ENCODE measurements at regions not wholly inside any gene's neighbourhood (a gene's known extent, or its start where the extent isn't known, plus 50 kb on each side); places are given as distances from the start of the nearest gene placed in this dataset.

DNA sequence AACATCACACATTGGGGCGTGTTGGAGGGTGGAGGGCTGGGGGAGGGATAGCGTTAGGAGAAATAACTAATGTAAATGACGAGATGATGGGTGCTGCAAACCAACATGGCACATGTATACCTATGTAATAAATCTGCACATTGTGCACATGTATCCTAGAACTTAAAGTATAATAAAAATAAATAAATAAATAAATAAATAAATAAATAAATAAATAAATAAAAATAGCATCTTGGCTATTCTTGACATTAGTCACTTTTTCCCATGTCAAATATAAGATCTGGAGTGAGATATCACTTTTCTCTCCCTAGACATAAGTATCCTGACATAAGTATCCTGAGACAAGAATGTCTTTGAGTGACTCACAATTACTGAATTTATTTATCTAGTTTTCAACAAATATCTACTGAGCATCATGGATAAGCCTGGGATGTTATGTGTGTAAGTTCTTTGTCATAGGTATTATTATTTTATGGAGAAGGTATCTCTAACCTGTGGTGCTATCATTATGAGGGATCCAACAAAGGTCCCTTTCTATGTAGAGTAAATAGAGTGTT lies 691.3 kb downstream of the SORCS1 start:
- ATAC-seq (no peak), DNase-seq (ENCODE audit: low read depth, low spot score) (no peak)
- in situ Hi-C loops (cut with HindIII; ENCODE audit: low pct_unique_long_range_greater_than_20kb, low sequenced_read_pairs) (no loop called here), intact Hi-C loops (cut with micrococcal nuclease; ENCODE audit: unreplicated experiment) (no loop called here)
- ChIA-PET POLR2A (no interaction called here), CTCF (no interaction called here)
- Histone ChIP-seq H3K27me3 (ENCODE audit: control insufficient read depth, insufficient read depth, low read length) (no peaks in the 10 kb centered on the region), H3K27ac (ENCODE audit: low read length) (no peak overlapping the region), H3K4me1 (ENCODE audit: control insufficient read depth, insufficient read depth, low read length) (no peaks in the 10 kb centered on the region), H3K36me3 (ENCODE audit: control insufficient read depth, insufficient read depth, low read length) (no peaks in the 10 kb centered on the region), H3K9me3 (ENCODE audit: control insufficient read depth, insufficient read depth, low read depth, low read length) (no peaks in the 10 kb centered on the region), H3K4me3 (ENCODE audit: low read depth in 2 of 2, low read length in 2 of 2) (no peak overlapping the region)
- BruUV-seq (replicated peaks), result no TSS peak
- TF ChIP-seq POLR2AphosphoS5 (IDR thresholded peaks at IDR 0.05; ENCODE audit: low read depth, low read length) (no peak), REST (IDR thresholded peaks at IDR 0.05; ENCODE audit: insufficient read depth in 1 of 2, low read depth in 2 of 2, low read length in 1 of 2) (no peak), TCF7L2 (IDR thresholded peaks at IDR 0.05; ENCODE audit: low read depth, low read length) (no peak), SIN3A (IDR thresholded peaks at IDR 0.05; ENCODE audit: borderline replicate concordance, insufficient read depth, low read depth, low read length) (no peak)
- TF ChIP-seq, protein P1, sequence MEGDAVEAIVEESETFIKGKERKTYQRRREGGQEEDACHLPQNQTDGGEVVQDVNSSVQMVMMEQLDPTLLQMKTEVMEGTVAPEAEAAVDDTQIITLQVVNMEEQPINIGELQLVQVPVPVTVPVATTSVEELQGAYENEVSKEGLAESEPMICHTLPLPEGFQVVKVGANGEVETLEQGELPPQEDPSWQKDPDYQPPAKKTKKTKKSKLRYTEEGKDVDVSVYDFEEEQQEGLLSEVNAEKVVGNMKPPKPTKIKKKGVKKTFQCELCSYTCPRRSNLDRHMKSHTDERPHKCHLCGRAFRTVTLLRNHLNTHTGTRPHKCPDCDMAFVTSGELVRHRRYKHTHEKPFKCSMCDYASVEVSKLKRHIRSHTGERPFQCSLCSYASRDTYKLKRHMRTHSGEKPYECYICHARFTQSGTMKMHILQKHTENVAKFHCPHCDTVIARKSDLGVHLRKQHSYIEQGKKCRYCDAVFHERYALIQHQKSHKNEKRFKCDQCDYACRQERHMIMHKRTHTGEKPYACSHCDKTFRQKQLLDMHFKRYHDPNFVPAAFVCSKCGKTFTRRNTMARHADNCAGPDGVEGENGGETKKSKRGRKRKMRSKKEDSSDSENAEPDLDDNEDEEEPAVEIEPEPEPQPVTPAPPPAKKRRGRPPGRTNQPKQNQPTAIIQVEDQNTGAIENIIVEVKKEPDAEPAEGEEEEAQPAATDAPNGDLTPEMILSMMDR (IDR thresholded peaks at IDR 0.05), result no peak

GRCh38 chr10:106467506-106467905 lies 697.0 kb downstream of the SORCS1 start:
- Histone ChIP-seq H3K4me1 (ENCODE audit: control insufficient read depth, insufficient read depth, low read length) (no peaks in the 10 kb centered on the region), H3K9me3 (ENCODE audit: control insufficient read depth, insufficient read depth, low read depth, low read length) (no peaks in the 10 kb centered on the region), H3K27me3 (ENCODE audit: control insufficient read depth, insufficient read depth, low read length) (no peaks in the 10 kb centered on the region), H3K27ac (ENCODE audit: low read length) (no peak overlapping the region), H3K36me3 (ENCODE audit: control insufficient read depth, insufficient read depth, low read length) (no peaks in the 10 kb centered on the region), H3K4me3 (ENCODE audit: low read depth in 2 of 2, low read length in 2 of 2) (no peak overlapping the region)
- ATAC-seq (no peak), DNase-seq (ENCODE audit: low read depth, low spot score) (no peak)
- ChIA-PET CTCF (no interaction called here), POLR2A (no interaction called here)
- intact Hi-C loops (cut with micrococcal nuclease; ENCODE audit: unreplicated experiment) (no loop called here), in situ Hi-C loops (cut with HindIII; ENCODE audit: low pct_unique_long_range_greater_than_20kb, low sequenced_read_pairs) (no loop called here)
- TF ChIP-seq POLR2AphosphoS5 (IDR thresholded peaks at IDR 0.05; ENCODE audit: low read depth, low read length) (no peak), SIN3A (IDR thresholded peaks at IDR 0.05; ENCODE audit: borderline replicate concordance, insufficient read depth, low read depth, low read length) (no peak), REST (IDR thresholded peaks at IDR 0.05; ENCODE audit: insufficient read depth in 1 of 2, low read depth in 2 of 2, low read length in 1 of 2) (no peak), TCF7L2 (IDR thresholded peaks at IDR 0.05; ENCODE audit: low read depth, low read length) (no peak)
- TF ChIP-seq, protein P1 (IDR thresholded peaks at IDR 0.05), result no peak
- no TSS peak for BruUV-seq (replicated peaks)

All from Panc1 (cell line).